ENCODE measurements at regions not wholly inside any gene's neighbourhood (a gene's known extent, or its start where the extent isn't known, plus 50 kb on each side); places are given as distances from the start of the nearest gene placed in this dataset.

DNA sequence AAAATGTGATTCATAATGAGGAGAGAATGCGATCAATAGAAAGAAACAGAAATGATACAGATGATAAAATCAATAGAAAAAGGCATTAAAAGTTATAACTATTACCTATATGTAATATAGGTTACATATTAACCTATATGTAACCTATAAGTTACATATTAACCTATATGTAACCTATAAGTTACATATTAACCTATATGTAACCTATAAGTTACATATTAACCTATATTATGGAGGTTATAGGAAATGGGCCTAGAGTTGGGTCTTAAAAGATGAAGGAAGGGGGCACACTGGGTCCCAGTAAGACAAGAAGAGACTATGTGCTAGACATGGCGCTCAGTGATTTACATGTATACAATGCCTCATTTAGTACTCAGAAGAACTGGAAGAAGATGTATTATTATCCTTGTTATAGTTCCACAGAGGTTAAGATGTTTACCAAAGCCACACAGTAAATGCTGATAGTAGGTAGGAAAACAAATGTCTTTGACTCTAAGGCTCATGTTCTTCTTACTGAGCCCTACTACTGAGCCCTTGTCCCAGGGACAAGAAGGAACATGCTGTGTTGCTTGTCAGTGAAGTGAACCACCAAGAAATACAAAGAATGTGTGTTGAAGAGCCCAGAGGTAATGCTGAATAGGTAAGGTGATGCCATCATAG, 444.6 kb upstream of the PLXNA2 start:
- H3K27me3 ChIP-seq (ENCODE audit: control insufficient read depth, insufficient read depth, low read length), result no peaks in the 10 kb centered on the region
- no peak overlapping the region for H3K4me3 ChIP-seq (ENCODE audit: low read depth in 2 of 2, low read length in 2 of 2)
- ATAC-seq (no peak), DNase-seq (ENCODE audit: low read depth, low spot score) (no peak)
- CTCF ChIA-PET, result interaction anchor here (0.6 kb wide), 1 partner anchor 395 kb away, joined by 3 read pairs; no protein-coding TSS in a partner anchor
- no TSS peak for BruUV-seq (replicated peaks)
- TF ChIP-seq TCF7L2 (IDR thresholded peaks at IDR 0.05; ENCODE audit: low read depth, low read length), result no peak
- no peak for TF ChIP-seq POLR2AphosphoS5 (IDR thresholded peaks at IDR 0.05; ENCODE audit: low read depth, low read length)
- TF ChIP-seq SIN3A (IDR thresholded peaks at IDR 0.05; ENCODE audit: borderline replicate concordance, insufficient read depth, low read depth, low read length), result no peak
- TF ChIP-seq, protein P1, sequence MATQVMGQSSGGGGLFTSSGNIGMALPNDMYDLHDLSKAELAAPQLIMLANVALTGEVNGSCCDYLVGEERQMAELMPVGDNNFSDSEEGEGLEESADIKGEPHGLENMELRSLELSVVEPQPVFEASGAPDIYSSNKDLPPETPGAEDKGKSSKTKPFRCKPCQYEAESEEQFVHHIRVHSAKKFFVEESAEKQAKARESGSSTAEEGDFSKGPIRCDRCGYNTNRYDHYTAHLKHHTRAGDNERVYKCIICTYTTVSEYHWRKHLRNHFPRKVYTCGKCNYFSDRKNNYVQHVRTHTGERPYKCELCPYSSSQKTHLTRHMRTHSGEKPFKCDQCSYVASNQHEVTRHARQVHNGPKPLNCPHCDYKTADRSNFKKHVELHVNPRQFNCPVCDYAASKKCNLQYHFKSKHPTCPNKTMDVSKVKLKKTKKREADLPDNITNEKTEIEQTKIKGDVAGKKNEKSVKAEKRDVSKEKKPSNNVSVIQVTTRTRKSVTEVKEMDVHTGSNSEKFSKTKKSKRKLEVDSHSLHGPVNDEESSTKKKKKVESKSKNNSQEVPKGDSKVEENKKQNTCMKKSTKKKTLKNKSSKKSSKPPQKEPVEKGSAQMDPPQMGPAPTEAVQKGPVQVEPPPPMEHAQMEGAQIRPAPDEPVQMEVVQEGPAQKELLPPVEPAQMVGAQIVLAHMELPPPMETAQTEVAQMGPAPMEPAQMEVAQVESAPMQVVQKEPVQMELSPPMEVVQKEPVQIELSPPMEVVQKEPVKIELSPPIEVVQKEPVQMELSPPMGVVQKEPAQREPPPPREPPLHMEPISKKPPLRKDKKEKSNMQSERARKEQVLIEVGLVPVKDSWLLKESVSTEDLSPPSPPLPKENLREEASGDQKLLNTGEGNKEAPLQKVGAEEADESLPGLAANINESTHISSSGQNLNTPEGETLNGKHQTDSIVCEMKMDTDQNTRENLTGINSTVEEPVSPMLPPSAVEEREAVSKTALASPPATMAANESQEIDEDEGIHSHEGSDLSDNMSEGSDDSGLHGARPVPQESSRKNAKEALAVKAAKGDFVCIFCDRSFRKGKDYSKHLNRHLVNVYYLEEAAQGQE (IDR thresholded peaks at IDR 0.05; ENCODE audit: insufficient read depth in 1 of 2, low read depth in 2 of 2, low read length in 1 of 2), result no peak
- TF ChIP-seq, protein P2, sequence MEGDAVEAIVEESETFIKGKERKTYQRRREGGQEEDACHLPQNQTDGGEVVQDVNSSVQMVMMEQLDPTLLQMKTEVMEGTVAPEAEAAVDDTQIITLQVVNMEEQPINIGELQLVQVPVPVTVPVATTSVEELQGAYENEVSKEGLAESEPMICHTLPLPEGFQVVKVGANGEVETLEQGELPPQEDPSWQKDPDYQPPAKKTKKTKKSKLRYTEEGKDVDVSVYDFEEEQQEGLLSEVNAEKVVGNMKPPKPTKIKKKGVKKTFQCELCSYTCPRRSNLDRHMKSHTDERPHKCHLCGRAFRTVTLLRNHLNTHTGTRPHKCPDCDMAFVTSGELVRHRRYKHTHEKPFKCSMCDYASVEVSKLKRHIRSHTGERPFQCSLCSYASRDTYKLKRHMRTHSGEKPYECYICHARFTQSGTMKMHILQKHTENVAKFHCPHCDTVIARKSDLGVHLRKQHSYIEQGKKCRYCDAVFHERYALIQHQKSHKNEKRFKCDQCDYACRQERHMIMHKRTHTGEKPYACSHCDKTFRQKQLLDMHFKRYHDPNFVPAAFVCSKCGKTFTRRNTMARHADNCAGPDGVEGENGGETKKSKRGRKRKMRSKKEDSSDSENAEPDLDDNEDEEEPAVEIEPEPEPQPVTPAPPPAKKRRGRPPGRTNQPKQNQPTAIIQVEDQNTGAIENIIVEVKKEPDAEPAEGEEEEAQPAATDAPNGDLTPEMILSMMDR (IDR thresholded peaks at IDR 0.05), result no peak
- no peaks in the 10 kb centered on the region for H3K4me1 ChIP-seq (ENCODE audit: control insufficient read depth, insufficient read depth, low read length)
- intact Hi-C loops (cut with micrococcal nuclease; ENCODE audit: unreplicated experiment) (no loop called here), in situ Hi-C loops (cut with HindIII; ENCODE audit: low pct_unique_long_range_greater_than_20kb, low sequenced_read_pairs) (no loop called here)
- no peaks in the 10 kb centered on the region for H3K36me3 ChIP-seq (ENCODE audit: control insufficient read depth, insufficient read depth, low read length)
- no peak overlapping the region for H3K27ac ChIP-seq (ENCODE audit: low read length)
- POLR2A ChIA-PET, result no interaction called here
- H3K9me3 ChIP-seq (ENCODE audit: control insufficient read depth, insufficient read depth, low read depth, low read length), result no peaks in the 10 kb centered on the region

DNA sequence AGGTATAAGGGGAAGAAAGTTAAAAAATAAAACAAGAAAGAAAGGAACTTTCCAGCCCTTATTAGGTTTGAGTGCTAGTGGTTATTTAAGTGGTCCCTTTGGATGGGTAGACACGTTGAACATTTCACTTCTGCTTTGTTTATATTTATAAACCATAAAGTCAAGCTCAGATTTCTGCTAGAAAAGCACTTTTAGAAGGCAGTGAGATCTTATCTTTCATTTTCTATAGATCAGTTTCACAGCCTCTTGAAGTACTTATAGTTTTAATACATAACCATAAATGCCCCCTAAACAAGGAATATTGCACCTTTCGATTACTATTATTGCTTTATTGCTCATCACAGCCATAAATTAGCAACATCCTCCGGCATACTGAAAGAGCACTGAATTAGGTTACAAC, 446.8 kb upstream of the PLXNA2 start:
- no peaks in the 10 kb centered on the region for H3K27me3 ChIP-seq (ENCODE audit: control insufficient read depth, insufficient read depth, low read length)
- intact Hi-C loops (cut with micrococcal nuclease; ENCODE audit: unreplicated experiment), result no loop called here
- no peaks in the 10 kb centered on the region for H3K9me3 ChIP-seq (ENCODE audit: control insufficient read depth, insufficient read depth, low read depth, low read length)
- no peaks in the 10 kb centered on the region for H3K4me1 ChIP-seq (ENCODE audit: control insufficient read depth, insufficient read depth, low read length)
- ChIA-PET POLR2A (no interaction called here), CTCF (no interaction called here)
- H3K27ac ChIP-seq (ENCODE audit: low read length), result no peak overlapping the region
- in situ Hi-C loops (cut with HindIII; ENCODE audit: low pct_unique_long_range_greater_than_20kb, low sequenced_read_pairs), result no loop called here
- H3K4me3 ChIP-seq (ENCODE audit: low read depth in 2 of 2, low read length in 2 of 2), result no peak overlapping the region
- no peak for DNase-seq (ENCODE audit: low read depth, low spot score)
- ATAC-seq, result no peak
- BruUV-seq (replicated peaks), result no TSS peak
- no peaks in the 10 kb centered on the region for H3K36me3 ChIP-seq (ENCODE audit: control insufficient read depth, insufficient read depth, low read length)
- TF ChIP-seq POLR2AphosphoS5 (IDR thresholded peaks at IDR 0.05; ENCODE audit: low read depth, low read length), result no peak
- TF ChIP-seq, protein P1 (IDR thresholded peaks at IDR 0.05; ENCODE audit: insufficient read depth in 1 of 2, low read depth in 2 of 2, low read length in 1 of 2), result no peak
- TF ChIP-seq SIN3A (IDR thresholded peaks at IDR 0.05; ENCODE audit: borderline replicate concordance, insufficient read depth, low read depth, low read length), result no peak
- TF ChIP-seq, protein P2 (IDR thresholded peaks at IDR 0.05), result no peak
- TF ChIP-seq TCF7L2 (IDR thresholded peaks at IDR 0.05; ENCODE audit: low read depth, low read length), result no peak
